ENCODE measurements at regions not wholly inside any gene's neighbourhood (a gene's known extent, or its start where the extent isn't known, plus 50 kb on each side); places are given as distances from the start of the nearest gene placed in this dataset.

DNA sequence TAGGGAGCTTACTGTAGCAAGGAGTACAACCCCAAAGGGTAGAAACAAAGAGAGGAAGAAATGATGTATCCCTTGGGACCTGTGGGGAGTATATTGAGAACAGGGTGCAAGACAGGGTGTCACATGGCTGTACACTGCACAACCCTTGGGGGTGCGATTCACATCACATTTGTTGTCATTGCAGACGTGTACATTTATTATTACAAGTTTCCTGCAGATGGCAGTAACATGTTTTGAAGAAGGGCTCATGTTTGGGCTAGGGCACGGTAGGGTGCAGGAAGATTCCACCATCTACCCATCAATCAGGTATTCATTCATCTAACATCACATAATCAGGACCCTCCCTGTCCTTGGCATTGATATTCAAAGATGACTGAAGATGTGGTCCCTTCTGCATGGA is 62.5 kb downstream of the NDUFS5 start:
- TF ChIP-seq, protein P1, sequence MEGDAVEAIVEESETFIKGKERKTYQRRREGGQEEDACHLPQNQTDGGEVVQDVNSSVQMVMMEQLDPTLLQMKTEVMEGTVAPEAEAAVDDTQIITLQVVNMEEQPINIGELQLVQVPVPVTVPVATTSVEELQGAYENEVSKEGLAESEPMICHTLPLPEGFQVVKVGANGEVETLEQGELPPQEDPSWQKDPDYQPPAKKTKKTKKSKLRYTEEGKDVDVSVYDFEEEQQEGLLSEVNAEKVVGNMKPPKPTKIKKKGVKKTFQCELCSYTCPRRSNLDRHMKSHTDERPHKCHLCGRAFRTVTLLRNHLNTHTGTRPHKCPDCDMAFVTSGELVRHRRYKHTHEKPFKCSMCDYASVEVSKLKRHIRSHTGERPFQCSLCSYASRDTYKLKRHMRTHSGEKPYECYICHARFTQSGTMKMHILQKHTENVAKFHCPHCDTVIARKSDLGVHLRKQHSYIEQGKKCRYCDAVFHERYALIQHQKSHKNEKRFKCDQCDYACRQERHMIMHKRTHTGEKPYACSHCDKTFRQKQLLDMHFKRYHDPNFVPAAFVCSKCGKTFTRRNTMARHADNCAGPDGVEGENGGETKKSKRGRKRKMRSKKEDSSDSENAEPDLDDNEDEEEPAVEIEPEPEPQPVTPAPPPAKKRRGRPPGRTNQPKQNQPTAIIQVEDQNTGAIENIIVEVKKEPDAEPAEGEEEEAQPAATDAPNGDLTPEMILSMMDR (IDR thresholded peaks at IDR 0.05) = no peak
- no peak for TF ChIP-seq POLR2A (IDR thresholded peaks at IDR 0.05)
- no peak for TF ChIP-seq POLR2AphosphoS5 (IDR thresholded peaks at IDR 0.05)
- TF ChIP-seq EP300 (IDR thresholded peaks at IDR 0.05) = no peak
